ENCODE measurements at regions not wholly inside any gene's neighbourhood (a gene's known extent, or its start where the extent isn't known, plus 50 kb on each side); places are given as distances from the start of the nearest gene placed in this dataset.

- intact Hi-C loops (cut with DNase I; ENCODE audit: low total_unique reads): no loop called here
- WGBS, 2 donors (ENCODE audit: low coverage in 1 of 2): 65 to 67% methylated on average over 2 of the region's 2 CpGs
- Histone ChIP-seq H3K9me3 (no peaks in the 10 kb centered on the region), H3K27me3 (peaks cover 3% of the 10 kb centered on the region), H3K4me1 (no peaks in the 10 kb centered on the region), H3K4me3 (no peak overlapping the region), H3K27ac (no peak overlapping the region), H3K36me3 (no peaks in the 10 kb centered on the region)
- no peak for TF ChIP-seq EP300 (IDR thresholded peaks at IDR 0.05; ENCODE audit: low read depth)
- no peak for TF ChIP-seq POLR2AphosphoS5 (IDR thresholded peaks at IDR 0.05)
- no peak for TF ChIP-seq CTCF (IDR thresholded peaks at IDR 0.05)
- no peak for TF ChIP-seq POLR2A (IDR thresholded peaks at IDR 0.05)
- DNase-seq: no peak
- in situ Hi-C loops (cut with MboI; ENCODE audit: low pct_ligation_motif_present in 1 of 4, low pct_unique_long_range_greater_than_20kb in 1 of 4, low sequenced_read_pairs in 3 of 4): no loop called here
These were observed 365.8 kb downstream of the HAPSTR1 start for GRCh38 chr16:9457215-9457614.

GRCh38 chr16:9458816-9459215, 367.4 kb downstream of the HAPSTR1 start:
- in situ Hi-C loops (cut with MboI; ENCODE audit: low pct_ligation_motif_present in 1 of 4, low pct_unique_long_range_greater_than_20kb in 1 of 4, low sequenced_read_pairs in 3 of 4) (no loop called here), intact Hi-C loops (cut with DNase I; ENCODE audit: low total_unique reads) (no loop called here)
- TF ChIP-seq CTCF (IDR thresholded peaks at IDR 0.05) (no peak), POLR2A (IDR thresholded peaks at IDR 0.05) (no peak), POLR2AphosphoS5 (IDR thresholded peaks at IDR 0.05) (no peak), EP300 (IDR thresholded peaks at IDR 0.05; ENCODE audit: low read depth) (no peak)
- Histone ChIP-seq H3K36me3 (no peaks in the 10 kb centered on the region), H3K4me3 (no peak overlapping the region), H3K4me1 (no peaks in the 10 kb centered on the region), H3K27me3 (peaks cover 3% of the 10 kb centered on the region), H3K9me3 (no peaks in the 10 kb centered on the region), H3K27ac (no peak overlapping the region)
- 79% methylated on average over 6 of the region's 6 CpGs; no CpG with 5 or more reads in 1 of the 2 donors for WGBS, 2 donors (ENCODE audit: low coverage in 1 of 2)
- DNase-seq: no peak

GRCh38 chr16:9462984-9463383, 371.5 kb downstream of the HAPSTR1 start:
- Histone ChIP-seq H3K27me3 (peaks cover 3% of the 10 kb centered on the region), H3K4me1 (no peaks in the 10 kb centered on the region), H3K36me3 (no peaks in the 10 kb centered on the region), H3K4me3 (no peak overlapping the region), H3K27ac (no peak overlapping the region), H3K9me3 (no peaks in the 10 kb centered on the region)
- intact Hi-C loops (cut with DNase I; ENCODE audit: low total_unique reads): no loop called here
- DNase-seq: no peak
- in situ Hi-C loops (cut with MboI; ENCODE audit: low pct_ligation_motif_present in 1 of 4, low pct_unique_long_range_greater_than_20kb in 1 of 4, low sequenced_read_pairs in 3 of 4): no loop called here
- TF ChIP-seq EP300 (IDR thresholded peaks at IDR 0.05; ENCODE audit: low read depth): no peak
- TF ChIP-seq POLR2AphosphoS5 (IDR thresholded peaks at IDR 0.05): no peak
- TF ChIP-seq CTCF (IDR thresholded peaks at IDR 0.05): no peak
- no peak for TF ChIP-seq POLR2A (IDR thresholded peaks at IDR 0.05)
- 45 to 68% methylated on average over 7 of the region's 7 CpGs for WGBS, 2 donors (ENCODE audit: low coverage in 1 of 2)

- DNase-seq: no peak
These were observed 372.0 kb downstream of the HAPSTR1 start for GRCh38 chr16:9463461-9463860.

More at GRCh38 chr16:9463461-9463860, 372.0 kb downstream of the HAPSTR1 start:
- Histone ChIP-seq H3K27me3 (peaks cover 3% of the 10 kb centered on the region), H3K4me1 (no peaks in the 10 kb centered on the region), H3K4me3 (no peak overlapping the region), H3K27ac (no peak overlapping the region), H3K36me3 (no peaks in the 10 kb centered on the region), H3K9me3 (no peaks in the 10 kb centered on the region)
- WGBS, 2 donors (ENCODE audit: low coverage in 1 of 2): 76 to 87% methylated on average over 3 of the region's 3 CpGs
- TF ChIP-seq POLR2AphosphoS5 (IDR thresholded peaks at IDR 0.05) (no peak), POLR2A (IDR thresholded peaks at IDR 0.05) (no peak), CTCF (IDR thresholded peaks at IDR 0.05) (no peak), EP300 (IDR thresholded peaks at IDR 0.05; ENCODE audit: low read depth) (no peak)
- intact Hi-C loops (cut with DNase I; ENCODE audit: low total_unique reads): no loop called here
- in situ Hi-C loops (cut with MboI; ENCODE audit: low pct_ligation_motif_present in 1 of 4, low pct_unique_long_range_greater_than_20kb in 1 of 4, low sequenced_read_pairs in 3 of 4): no loop called here
